Ovary (tissue), 7 donors: ENCODE measurements at regions not wholly inside any gene's neighbourhood (a gene's known extent, or its start where the extent isn't known, plus 50 kb on each side); places are given as distances from the start of the nearest gene placed in this dataset.

Experiments
- DNase-seq, 5 donors: peaks; one replicate each; pipeline ENCODE4 v3.0.0-alpha.2; 2019 to 2020
- H3K27ac ChIP-seq, 2 donors: fragments of 200-600 bp; one replicate each; pipeline versions ENCODE4 v1.5.1 to v1.8.0; 2019 to 2022
- H3K27me3 ChIP-seq: fragments of 200-600 bp; one replicate; pipeline ENCODE4 v1.8.0; 2022
- H3K36me3 ChIP-seq: fragments of 200-600 bp; sonication (generic); one replicate; pipeline ENCODE4 v1.5.1; 2019
- H3K4me1 ChIP-seq: one replicate; pipeline ENCODE4 v1.8.1; 2013; ENCODE audit warnings: mild to moderate bottlenecking, moderate library complexity; ENCODE audit not compliant: insufficient read depth
- H3K4me3 ChIP-seq: fragments of 200-600 bp; sonication (generic); one replicate; pipeline ENCODE4 v1.5.1; 2017
- H3K9me3 ChIP-seq, 2 donors: fragments of 200-600 bp in 1 of 2; sonication (generic) in 1 of 2; one replicate each; pipeline versions ENCODE4 v1.5.1 to v1.8.1; 2013 to 2019; ENCODE audit warnings: mild to moderate bottlenecking in 1 of 2, moderate library complexity in 1 of 2
- CTCF ChIP-seq, 3 donors: fragments of 450-650 bp in 2 of 3; fragments of 200-600 bp in 1 of 3; IDR thresholded peaks; one replicate each; pipeline versions ENCODE4 v1.5.1 to v1.8.0; 2016 to 2022; ENCODE audit warnings: antibody characterized with exemption in 3 of 3, mild to moderate bottlenecking in 1 of 3
- EP300 ChIP-seq: sonication (generic); formaldehyde crosslinking; IDR thresholded peaks from one replicate; pipeline ENCODE4 v1.6.1; 2017; ENCODE audit warnings: antibody characterized with exemption
- POLR2A ChIP-seq: fragments of 450-650 bp; IDR thresholded peaks from one replicate; pipeline ENCODE4 v1.6.1; 2017; ENCODE audit warnings: antibody characterized with exemption, mild to moderate bottlenecking, moderate library complexity
- WGBS, 3 donors: extraction: QIAGEN DNeasy Blood & Tissue Kit in 1 of 3; methylation state at CpG; one replicate each; pipeline versions ENCODE4 v1.1.5 to v1.1.7; 2013 to 2017; 5-methylcytosine and 5-hydroxymethylcytosine counted together
- intact Hi-C, 4 donors: fragments of 100-400 bp; cut with DNase I; formaldehyde crosslinking; loops; one replicate each; pipeline versions ENCODE4 v1.11.0 to v1.15.1; 2022 to 2023
- donor health status: DM: no; HTN: no; CAD: no; lungs with moderate emphysema.
- donor health status: DM: no; HTN: no; CAD: no.
- donor health status: Bipolar disorder and iron deficiency.
- donor health status: DM: no; HTN: no; CAD: no.
- donor health status: DM: yes; HTN: yes; CAD: no.

- DNase-seq: no peak
- Histone ChIP-seq H3K9me3 (no peaks in the 10 kb centered on the region), H3K36me3 (no peaks in the 10 kb centered on the region), H3K4me3 (no peak overlapping the region), H3K27me3 (no peaks in the 10 kb centered on the region), H3K4me1 (peaks cover 8% of the 10 kb centered on the region), H3K27ac (no peak overlapping the region)
- WGBS, 3 donors: 84 to 95% (median 90%) methylated on average over 5 of the region's 5 CpGs
- TF ChIP-seq CTCF (IDR thresholded peaks at IDR 0.05) (no peak), POLR2A (no peak), EP300 (no peak)
- intact Hi-C loops: no loop called here
Measured at GRCh38 chr4:184270808-184271413, 53.2 kb upstream of the ENPP6 start.

DNA sequence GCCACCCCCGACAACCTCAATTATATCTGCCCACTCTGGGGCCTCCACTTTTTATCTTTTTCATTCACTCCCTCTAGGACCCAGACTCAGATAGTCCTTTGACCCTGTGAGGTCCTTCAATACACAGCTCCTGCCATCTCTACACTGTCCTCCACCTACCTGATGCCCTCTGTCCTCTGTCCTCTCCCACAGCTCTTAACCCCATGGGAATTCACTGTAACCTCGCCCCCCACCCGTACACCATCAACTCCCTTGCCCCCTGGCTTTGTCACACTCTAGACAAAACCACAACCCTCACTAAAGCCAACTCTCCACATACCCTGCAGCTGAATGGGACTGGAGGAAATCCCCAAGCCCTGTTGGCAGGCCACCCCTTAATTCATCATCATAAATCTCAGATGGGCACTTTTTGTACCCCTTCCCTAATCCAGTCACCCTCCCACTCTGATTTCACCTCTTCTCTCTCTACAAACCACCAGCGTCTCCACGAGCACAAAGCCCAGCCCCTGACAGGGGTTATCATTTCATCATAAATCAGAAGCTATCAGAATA lies 52.3 kb upstream of the ENPP6 start:
- Histone ChIP-seq H3K4me1 (peaks cover 6% of the 10 kb centered on the region), H3K27me3 (no peaks in the 10 kb centered on the region), H3K9me3 (no peaks in the 10 kb centered on the region), H3K36me3 (no peaks in the 10 kb centered on the region), H3K4me3 (no peak overlapping the region), H3K27ac (no peak overlapping the region)
- 77 to 87% (median 77%) methylated on average over 5 of the region's 5 CpGs for WGBS, 3 donors
- DNase-seq: no peak
- no peak for TF ChIP-seq POLR2A
- TF ChIP-seq CTCF (IDR thresholded peaks at IDR 0.05): no peak
- no peak for TF ChIP-seq EP300
- intact Hi-C loops: loop anchor here in 2 of 4 donors (5.0 to 10.0 kb wide), 2 partner anchors 267 to 375 kb away; partner anchors contain the start of genes CASP3 (in 1 of the 2) and PRIMPOL (in 1 of the 2)

DNA sequence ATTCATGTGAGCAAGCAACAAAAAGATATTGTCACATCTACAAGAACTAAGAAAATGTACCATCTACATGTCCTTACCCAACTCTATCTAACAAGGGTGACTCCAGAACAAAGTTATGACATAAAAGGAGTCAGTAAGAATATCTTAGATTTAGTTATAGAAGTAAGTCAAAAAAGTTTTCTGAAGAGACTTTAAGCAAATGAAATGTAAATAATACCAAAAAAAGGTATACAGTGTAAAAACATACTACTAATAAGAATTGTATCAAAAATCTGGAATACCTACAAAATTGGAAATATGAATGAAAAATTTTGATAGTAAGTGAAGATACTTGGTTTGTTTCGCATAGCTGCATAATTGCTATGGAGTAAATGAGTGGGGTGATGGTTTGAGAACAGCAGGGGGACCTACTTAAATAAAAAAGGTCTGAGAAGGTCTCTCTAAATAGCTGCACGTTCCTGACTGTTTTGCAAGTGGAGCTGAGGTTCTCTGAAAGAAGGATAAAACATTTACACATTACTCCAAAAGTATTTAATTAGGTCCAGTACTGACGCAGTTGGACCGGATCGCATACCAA lies 51.0 kb upstream of the ENPP6 start:
- DNase-seq: no peak
- TF ChIP-seq CTCF (IDR thresholded peaks at IDR 0.05) (no peak), POLR2A (no peak), EP300 (no peak)
- Histone ChIP-seq H3K27me3 (no peaks in the 10 kb centered on the region), H3K4me1 (no peaks in the 10 kb centered on the region), H3K9me3 (no peaks in the 10 kb centered on the region), H3K27ac (no peak overlapping the region), H3K36me3 (no peaks in the 10 kb centered on the region), H3K4me3 (no peak overlapping the region)
- intact Hi-C loops: loop anchor here in 2 of 4 donors (5.0 to 10.0 kb wide), 2 partner anchors 269 to 376 kb away; partner anchors contain the start of genes CASP3 (in 1 of the 2) and PRIMPOL (in 1 of the 2)
- whole genome bisulfite sequencing, 3 donors: 70 to 77% (median 75%) methylated on average over 5 of the region's 5 CpGs

GRCh38 chr4:184267673-184268583 lies 50.3 kb upstream of the ENPP6 start:
- no peaks in the 10 kb centered on the region for H3K36me3 ChIP-seq
- H3K27ac ChIP-seq: no peak overlapping the region
- H3K27me3 ChIP-seq: no peaks in the 10 kb centered on the region
- intact Hi-C loops: loop anchor here in 3 of 4 donors (2.0 to 10.0 kb wide), 3 partner anchors 269 to 377 kb away; partner anchors contain the start of genes CASP3 (in 1 of the 3) and PRIMPOL (in 1 of the 3)
- no peaks in the 10 kb centered on the region for H3K9me3 ChIP-seq
- no peak for TF ChIP-seq CTCF (IDR thresholded peaks at IDR 0.05)
- no peak for TF ChIP-seq POLR2A
- TF ChIP-seq EP300: no peak
- H3K4me1 ChIP-seq: no peaks in the 10 kb centered on the region
- DNase-seq: no peak
- no peak overlapping the region for H3K4me3 ChIP-seq
- 73 to 79% (median 78%) methylated on average over 23 of the region's 23 CpGs for whole genome bisulfite sequencing, 3 donors
